Hepatocyte (in vitro differentiated cells): ENCODE measurements at regions not wholly inside any gene's neighbourhood (a gene's known extent, or its start where the extent isn't known, plus 50 kb on each side); places are given as distances from the start of the nearest gene placed in this dataset.
A peak's percentile ranks its signal among the peaks of the same experiment; 100 is the strongest.

Experiments
- DNase-seq: peaks from one replicate; pipeline ENCODE4 v3.0.0-alpha.2; 2016; ENCODE audit warnings: low spot score
- H2AFZ ChIP-seq: fragments of 200-600 bp; sonication (generic); 2 replicates; pipeline ENCODE4 v1.6.0; 2016; ENCODE audit warnings: antibody characterized with exemption, mild to moderate bottlenecking
- H3K27ac ChIP-seq: fragments of 200-600 bp; sonication (generic); 2 replicates; pipeline ENCODE4 v1.5.1; 2016; ENCODE audit warnings: mild to moderate bottlenecking
- H3K27me3 ChIP-seq: fragments of 200-600 bp; sonication (generic); 2 replicates; pipeline ENCODE4 v1.6.1; 2016
- H3K36me3 ChIP-seq: fragments of 200-600 bp; sonication (generic); replicated peaks from 2 replicates; pipeline ENCODE4 v1.5.1; 2016; ENCODE audit warnings: low read depth; ENCODE audit not compliant: insufficient read depth
- H3K4me1 ChIP-seq: fragments of 200-600 bp; sonication (generic); 2 replicates; pipeline ENCODE4 v1.5.1; 2016; ENCODE audit warnings: mild to moderate bottlenecking, moderate library complexity; ENCODE audit not compliant: insufficient read depth
- H3K4me2 ChIP-seq: fragments of 200-600 bp; sonication (generic); 2 replicates; pipeline ENCODE4 v1.6.0; 2016
- H3K4me3 ChIP-seq: fragments of 200-600 bp; sonication (generic); 2 replicates; pipeline ENCODE4 v1.5.1; 2016; ENCODE audit warnings: mild to moderate bottlenecking
- H3K79me2 ChIP-seq: fragments of 200-600 bp; sonication (generic); 2 replicates; pipeline ENCODE4 v1.6.0; 2017; ENCODE audit warnings: mild to moderate bottlenecking
- H3K9me2 ChIP-seq: fragments of 200-600 bp; sonication (generic); replicated peaks from 2 replicates; pipeline ENCODE4 v1.6.0; 2017; ENCODE audit warnings: mild to moderate bottlenecking; ENCODE audit not compliant: insufficient read depth
- H3K9me3 ChIP-seq: fragments of 200-600 bp; sonication (generic); 2 replicates; pipeline ENCODE4 v1.5.1; 2016; ENCODE audit warnings: low read depth, mild to moderate bottlenecking
- H4K20me1 ChIP-seq: fragments of 200-600 bp; sonication (generic); 2 replicates; pipeline ENCODE4 v1.6.0; 2016; ENCODE audit warnings: mild to moderate bottlenecking; ENCODE audit not compliant: insufficient read depth, poor library complexity, severe bottlenecking
- CTCF ChIP-seq: fragments of 200-600 bp; sonication (generic); IDR thresholded peaks from 2 replicates; pipeline ENCODE4 v1.5.1; 2016; ENCODE audit warnings: antibody characterized with exemption, mild to moderate bottlenecking; ENCODE audit not compliant: poor library complexity
- EZH2 ChIP-seq: fragments of 200-600 bp; sonication (generic); IDR thresholded peaks from 2 replicates; pipeline ENCODE4 v1.6.1; 2016; ENCODE audit warnings: antibody characterized with exemption, mild to moderate bottlenecking, borderline replicate concordance
- EZH2phosphoT487 ChIP-seq: fragments of 200-600 bp; sonication (generic); IDR thresholded peaks from one replicate; pipeline ENCODE4 v1.6.1; 2018; ENCODE audit warnings: antibody characterized with exemption, mild to moderate bottlenecking, low read depth, moderate library complexity; ENCODE audit not compliant: unreplicated experiment, severe bottlenecking
- WGBS: methylation state at CpG from one replicate; pipeline ENCODE4 v1.1.6; 2016; ENCODE audit warnings: low lambda C conversion rate; ENCODE audit errors: missing lambda C conversion rate; 5-methylcytosine and 5-hydroxymethylcytosine counted together

- no peaks in the 10 kb centered on the region for H4K20me1 ChIP-seq
- H3K9me3 ChIP-seq: no peaks in the 10 kb centered on the region
- H3K4me3 ChIP-seq: no peak overlapping the region
- TF ChIP-seq CTCF: no peak
- TF ChIP-seq EZH2: no peak
- no peak for TF ChIP-seq EZH2phosphoT487
- H3K27ac ChIP-seq: no peak overlapping the region
- no peaks in the 10 kb centered on the region for H3K27me3 ChIP-seq
- H3K4me2 ChIP-seq: no peak overlapping the region
- H3K4me1 ChIP-seq: no peaks in the 10 kb centered on the region
- no peaks in the 10 kb centered on the region for H3K36me3 ChIP-seq
- H3K9me2 ChIP-seq: no peaks in the 10 kb centered on the region
- no peak for DNase-seq
- H2AFZ ChIP-seq: no peak overlapping the region
- no peaks in the 10 kb centered on the region for H3K79me2 ChIP-seq
- 44% methylated on average over 2 of the region's 2 CpGs for WGBS
Measured at GRCh38 chr10:28737096-28737495, 59.8 kb downstream of the BAMBI start.

GRCh38 chr10:28738200-28738599 lies 60.9 kb downstream of the BAMBI start:
- Histone ChIP-seq H3K9me2 (no peaks in the 10 kb centered on the region), H3K79me2 (no peaks in the 10 kb centered on the region), H3K36me3 (no peaks in the 10 kb centered on the region), H3K9me3 (no peaks in the 10 kb centered on the region), H3K4me3 (no peak overlapping the region), H3K4me1 (no peaks in the 10 kb centered on the region), H4K20me1 (no peaks in the 10 kb centered on the region), H2AFZ (no peak overlapping the region), H3K4me2 (no peak overlapping the region), H3K27me3 (no peaks in the 10 kb centered on the region), H3K27ac (no peak overlapping the region)
- WGBS: 96% methylated on average over 1 of the region's 1 CpG
- DNase-seq: no peak
- no peak for TF ChIP-seq EZH2phosphoT487
- TF ChIP-seq CTCF: no peak
- TF ChIP-seq EZH2: no peak

- Histone ChIP-seq H3K27ac (peak overlapping the region; percentile 81), H3K4me2 (peak overlapping the region; percentile 8), H3K9me2 (no peaks in the 10 kb centered on the region), H3K79me2 (no peaks in the 10 kb centered on the region), H3K4me1 (no peaks in the 10 kb centered on the region), H4K20me1 (no peaks in the 10 kb centered on the region), H3K9me3 (no peaks in the 10 kb centered on the region), H3K36me3 (no peaks in the 10 kb centered on the region), H2AFZ (peak overlapping the region; percentile 40), H3K4me3 (no peak overlapping the region), H3K27me3 (no peaks in the 10 kb centered on the region)
- TF ChIP-seq EZH2phosphoT487: no peak
- no peak for TF ChIP-seq EZH2
- no peak for TF ChIP-seq CTCF
- 45% methylated on average over 6 of the region's 6 CpGs for WGBS
- peak; percentile 41 for DNase-seq
Measured at GRCh38 chr10:28743576-28743975, 66.3 kb downstream of the BAMBI start.

GRCh38 chr10:28744069-28744768 lies 66.9 kb downstream of the BAMBI start:
- H3K9me2 ChIP-seq: no peaks in the 10 kb centered on the region
- H3K4me2 ChIP-seq: peak overlapping the region; percentile 8
- TF ChIP-seq CTCF: no peak
- TF ChIP-seq EZH2phosphoT487: no peak
- no peak for TF ChIP-seq EZH2
- DNase-seq: no peak
- no peak overlapping the region for H3K4me3 ChIP-seq
- no peaks in the 10 kb centered on the region for H3K27me3 ChIP-seq
- no peaks in the 10 kb centered on the region for H3K9me3 ChIP-seq
- H4K20me1 ChIP-seq: no peaks in the 10 kb centered on the region
- H3K4me1 ChIP-seq: no peaks in the 10 kb centered on the region
- no peaks in the 10 kb centered on the region for H3K36me3 ChIP-seq
- WGBS: 66% methylated on average over 5 of the region's 5 CpGs
- H2AFZ ChIP-seq: peak overlapping the region; percentile 40
- no peaks in the 10 kb centered on the region for H3K79me2 ChIP-seq
- H3K27ac ChIP-seq: peak overlapping the region; percentile 81
